OCI-LY3 (cell line): ENCODE measurements at regions not wholly inside any gene's neighbourhood (a gene's known extent, or its start where the extent isn't known, plus 50 kb on each side); places are given as distances from the start of the nearest gene placed in this dataset.

Experiments
- EZH2phosphoT487 ChIP-seq: fragments of 200-600 bp; shearing (Covaris generic); IDR thresholded peaks from 2 replicates; pipeline ENCODE4 v1.6.1; 2018; ENCODE audit warnings: antibody characterized with exemption, mixed run types, low read depth
- TF ChIP-seq, protein P1 (sequence below): fragments of 200-600, 300-600 bp; sonication (generic); IDR thresholded peaks from 2 replicates; pipeline ENCODE4 v1.5.1; 2014; ENCODE audit warnings: antibody characterized with exemption, low read length, low read depth

DNA sequence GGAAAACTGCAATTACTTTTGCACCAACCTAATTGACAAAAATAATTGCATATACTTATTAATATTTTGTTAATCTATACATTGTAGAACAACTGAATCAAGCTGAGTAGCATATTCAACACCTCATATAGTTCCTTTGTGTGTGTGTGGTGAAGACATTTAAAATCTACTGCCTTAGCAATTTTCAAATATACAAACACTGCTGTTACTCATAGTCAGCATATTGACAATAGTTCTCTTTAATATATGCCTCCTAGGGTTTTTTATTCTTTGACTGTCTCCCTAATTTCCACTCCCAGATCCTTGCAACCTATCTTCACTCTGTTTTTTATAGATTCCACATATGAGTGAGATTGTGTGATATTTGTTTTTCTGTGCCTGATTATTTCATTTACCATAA lies 426.8 kb downstream of the PPARGC1A start:
- TF ChIP-seq, protein P1, sequence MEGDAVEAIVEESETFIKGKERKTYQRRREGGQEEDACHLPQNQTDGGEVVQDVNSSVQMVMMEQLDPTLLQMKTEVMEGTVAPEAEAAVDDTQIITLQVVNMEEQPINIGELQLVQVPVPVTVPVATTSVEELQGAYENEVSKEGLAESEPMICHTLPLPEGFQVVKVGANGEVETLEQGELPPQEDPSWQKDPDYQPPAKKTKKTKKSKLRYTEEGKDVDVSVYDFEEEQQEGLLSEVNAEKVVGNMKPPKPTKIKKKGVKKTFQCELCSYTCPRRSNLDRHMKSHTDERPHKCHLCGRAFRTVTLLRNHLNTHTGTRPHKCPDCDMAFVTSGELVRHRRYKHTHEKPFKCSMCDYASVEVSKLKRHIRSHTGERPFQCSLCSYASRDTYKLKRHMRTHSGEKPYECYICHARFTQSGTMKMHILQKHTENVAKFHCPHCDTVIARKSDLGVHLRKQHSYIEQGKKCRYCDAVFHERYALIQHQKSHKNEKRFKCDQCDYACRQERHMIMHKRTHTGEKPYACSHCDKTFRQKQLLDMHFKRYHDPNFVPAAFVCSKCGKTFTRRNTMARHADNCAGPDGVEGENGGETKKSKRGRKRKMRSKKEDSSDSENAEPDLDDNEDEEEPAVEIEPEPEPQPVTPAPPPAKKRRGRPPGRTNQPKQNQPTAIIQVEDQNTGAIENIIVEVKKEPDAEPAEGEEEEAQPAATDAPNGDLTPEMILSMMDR = no peak
- TF ChIP-seq EZH2phosphoT487 = no peak
